A172 (cell line): ENCODE measurements at regions not wholly inside any gene's neighbourhood (a gene's known extent, or its start where the extent isn't known, plus 50 kb on each side); places are given as distances from the start of the nearest gene placed in this dataset.
"Not testable (repeated sequence)": the region's sequence is repeated elsewhere in the genome, so short reads cannot be mapped to it uniquely, and the experiment has no call there.

ENCODE experiments used
- DNase-seq: peaks from one replicate; pipeline ENCODE4 v3.0.0-alpha.2; 2015; ENCODE audit warnings: low spot score

GRCh38 chr18:8499810-8500675 lies 109.2 kb upstream of the RAB12 start:
- DNase-seq: no peak

- DNase-seq: no peak
These were observed 108.2 kb upstream of the RAB12 start for GRCh38 chr18:8501044-8501443.

GRCh38 chr18:8503248-8503647 lies 106.0 kb upstream of the RAB12 start:
- DNase-seq: no peak

GRCh38 chr18:8504424-8504823 lies 104.8 kb upstream of the RAB12 start:
- no peak for DNase-seq

- DNase-seq: no peak
These were observed 104.3 kb upstream of the RAB12 start for GRCh38 chr18:8504880-8505435.

GRCh38 chr18:8506251-8507049 lies 102.8 kb upstream of the RAB12 start:
- DNase-seq: no peak

GRCh38 chr18:8507361-8507760 lies 101.9 kb upstream of the RAB12 start:
- no peak for DNase-seq

GRCh38 chr18:8507915-8508705 lies 101.1 kb upstream of the RAB12 start:
- no peak for DNase-seq

GRCh38 chr18:8513249-8513648 lies 96.0 kb upstream of the RAB12 start:
- no peak for DNase-seq

- DNase-seq: no peak
These were observed 94.8 kb upstream of the RAB12 start for GRCh38 chr18:8514409-8514808.

- DNase-seq: no peak
These were observed 93.9 kb upstream of the RAB12 start for GRCh38 chr18:8515142-8515865.

- no peak for DNase-seq
These were observed 92.6 kb upstream of the RAB12 start for GRCh38 chr18:8516371-8517250.

- DNase-seq: no peak
These were observed 92.0 kb upstream of the RAB12 start for GRCh38 chr18:8517276-8517675.

- no peak for DNase-seq
These were observed 90.1 kb upstream of the RAB12 start for GRCh38 chr18:8519102-8519501.

GRCh38 chr18:8520266-8520665 lies 89.0 kb upstream of the RAB12 start:
- DNase-seq: no peak

- no peak for DNase-seq
These were observed 86.5 kb upstream of the RAB12 start for GRCh38 chr18:8522756-8523155.

GRCh38 chr18:8525692-8526091 lies 83.5 kb upstream of the RAB12 start:
- no peak for DNase-seq

- no peak for DNase-seq
These were observed 82.9 kb upstream of the RAB12 start for GRCh38 chr18:8526332-8526731.

- no peak for DNase-seq
These were observed 79.6 kb upstream of the RAB12 start for GRCh38 chr18:8529609-8530008.

GRCh38 chr18:8531084-8531483 lies 78.2 kb upstream of the RAB12 start:
- not testable (repeated sequence) for DNase-seq
